ENCODE measurements at regions not wholly inside any gene's neighbourhood (a gene's known extent, or its start where the extent isn't known, plus 50 kb on each side); places are given as distances from the start of the nearest gene placed in this dataset.

- Histone ChIP-seq H3K27ac (no peak overlapping the region), H3K4me1 (ENCODE audit: control insufficient read depth in 1 of 2, low read depth in 2 of 2) (no peaks in the 10 kb centered on the region), H3K36me3 (no peaks in the 10 kb centered on the region), H3K27me3 (replicated peaks; ENCODE audit: insufficient read depth) (no peaks in the 10 kb centered on the region), H3K9me3 (no peaks in the 10 kb centered on the region), H3K4me3 (no peak overlapping the region)
- ATAC-seq (ENCODE audit: insufficient number of reproducible peaks, low FRiP score, low read depth): no peak
- no peak for TF ChIP-seq CTCF (IDR thresholded peaks at IDR 0.05)
- no peak for DNase-seq (ENCODE audit: low spot score)
Observed at GRCh38 chr2:199569336-199569735, 111.6 kb upstream of the SATB2 start.

- no peaks in the 10 kb centered on the region for H3K36me3 ChIP-seq
- no peaks in the 10 kb centered on the region for H3K4me1 ChIP-seq (ENCODE audit: control insufficient read depth in 1 of 2, low read depth in 2 of 2)
- no peak for DNase-seq (ENCODE audit: low spot score)
- no peak for ATAC-seq (ENCODE audit: insufficient number of reproducible peaks, low FRiP score, low read depth)
- H3K9me3 ChIP-seq: no peaks in the 10 kb centered on the region
- H3K4me3 ChIP-seq: no peak overlapping the region
- TF ChIP-seq CTCF (IDR thresholded peaks at IDR 0.05): no peak
- no peaks in the 10 kb centered on the region for H3K27me3 ChIP-seq (replicated peaks; ENCODE audit: insufficient read depth)
- H3K27ac ChIP-seq: no peak overlapping the region
Observed at GRCh38 chr2:199558156-199558555, 100.4 kb upstream of the SATB2 start.

- TF ChIP-seq CTCF (IDR thresholded peaks at IDR 0.05): no peak
- ATAC-seq (ENCODE audit: insufficient number of reproducible peaks, low FRiP score, low read depth) (no peak), DNase-seq (ENCODE audit: low spot score) (no peak)
- no peak overlapping the region for H3K4me3 ChIP-seq
- H3K4me1 ChIP-seq (ENCODE audit: control insufficient read depth in 1 of 2, low read depth in 2 of 2): no peaks in the 10 kb centered on the region
- H3K9me3 ChIP-seq: no peaks in the 10 kb centered on the region
- H3K27ac ChIP-seq: no peak overlapping the region
- H3K36me3 ChIP-seq: no peaks in the 10 kb centered on the region
- H3K27me3 ChIP-seq (replicated peaks; ENCODE audit: insufficient read depth): no peaks in the 10 kb centered on the region
Observed at GRCh38 chr2:199556527-199557285, 99.0 kb upstream of the SATB2 start.

- Histone ChIP-seq H3K4me1 (ENCODE audit: control insufficient read depth in 1 of 2, low read depth in 2 of 2) (no peaks in the 10 kb centered on the region), H3K36me3 (no peaks in the 10 kb centered on the region), H3K4me3 (no peak overlapping the region), H3K27ac (no peak overlapping the region), H3K9me3 (no peaks in the 10 kb centered on the region), H3K27me3 (replicated peaks; ENCODE audit: insufficient read depth) (no peaks in the 10 kb centered on the region)
- TF ChIP-seq CTCF (IDR thresholded peaks at IDR 0.05): no peak
- ATAC-seq (ENCODE audit: insufficient number of reproducible peaks, low FRiP score, low read depth) (no peak), DNase-seq (ENCODE audit: low spot score) (no peak)
Observed at GRCh38 chr2:199554026-199554425, 96.3 kb upstream of the SATB2 start.

GRCh38 chr2:199552141-199552540, 94.4 kb upstream of the SATB2 start:
- H3K36me3 ChIP-seq: no peaks in the 10 kb centered on the region
- H3K4me3 ChIP-seq: no peak overlapping the region
- no peaks in the 10 kb centered on the region for H3K27me3 ChIP-seq (replicated peaks; ENCODE audit: insufficient read depth)
- ATAC-seq (ENCODE audit: insufficient number of reproducible peaks, low FRiP score, low read depth) (no peak), DNase-seq (ENCODE audit: low spot score) (no peak)
- H3K27ac ChIP-seq: no peak overlapping the region
- H3K9me3 ChIP-seq: no peaks in the 10 kb centered on the region
- TF ChIP-seq CTCF (IDR thresholded peaks at IDR 0.05): no peak
- no peaks in the 10 kb centered on the region for H3K4me1 ChIP-seq (ENCODE audit: control insufficient read depth in 1 of 2, low read depth in 2 of 2)

Measured in thoracic aorta (tissue), 2 donors.